HG02870 (cell line): ENCODE measurements at regions not wholly inside any gene's neighbourhood (a gene's known extent, or its start where the extent isn't known, plus 50 kb on each side); places are given as distances from the start of the nearest gene placed in this dataset.
"Not testable (repeated sequence)": the region's sequence is repeated elsewhere in the genome, so short reads cannot be mapped to it uniquely, and the experiment has no call there.

Experiments
- ATAC-seq: cut with Tn5 transposase; IDR thresholded peaks from one replicate; pipeline ENCODE4 v1.9.1; 2021; ENCODE audit warnings: mild to moderate bottlenecking, moderate library complexity; ENCODE audit not compliant: unreplicated experiment

DNA sequence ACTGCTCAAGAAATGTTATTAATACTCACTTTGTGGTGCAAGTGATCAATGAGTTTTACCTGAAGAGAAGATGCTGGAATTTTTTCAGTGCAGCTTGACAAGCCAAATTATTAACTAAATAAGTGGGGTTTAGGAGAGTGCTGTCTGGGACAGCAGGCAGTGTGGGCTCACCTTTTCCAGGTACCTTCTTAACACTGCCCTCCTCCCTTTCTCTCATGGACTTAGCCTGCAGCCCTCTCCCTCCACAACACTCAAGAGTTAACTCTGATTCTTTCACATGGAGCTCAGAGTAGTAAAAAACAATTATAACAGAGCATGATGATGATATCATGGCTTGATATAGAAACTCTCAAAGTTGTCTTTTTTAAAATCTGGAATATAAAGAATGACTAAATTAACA, 404.8 kb upstream of the SLC30A5 start:
- ATAC-seq = no peak

DNA sequence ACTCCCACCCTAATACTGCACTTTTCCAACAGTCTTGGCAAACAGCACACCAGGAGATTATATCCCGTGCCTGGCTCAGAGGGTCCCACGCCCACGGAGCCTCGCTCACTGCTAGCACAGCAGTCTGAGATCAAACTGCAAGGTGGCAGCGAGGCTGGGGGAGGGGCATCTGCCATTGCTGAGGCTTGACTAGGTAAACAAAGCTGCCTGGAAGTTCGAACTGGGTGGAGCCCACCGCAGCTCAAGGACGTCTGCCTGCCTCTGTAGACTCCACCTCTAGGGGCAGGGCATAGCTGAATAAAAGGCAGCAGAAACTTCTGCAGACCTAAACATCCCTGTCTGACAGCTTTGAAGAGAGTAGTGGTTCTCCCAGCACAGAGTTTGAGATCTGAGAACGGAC, 401.9 kb upstream of the SLC30A5 start:
- not testable (repeated sequence) for ATAC-seq

GRCh38 chr5:68698025-68698940, 395.5 kb upstream of the SLC30A5 start:
- ATAC-seq = no peak

DNA sequence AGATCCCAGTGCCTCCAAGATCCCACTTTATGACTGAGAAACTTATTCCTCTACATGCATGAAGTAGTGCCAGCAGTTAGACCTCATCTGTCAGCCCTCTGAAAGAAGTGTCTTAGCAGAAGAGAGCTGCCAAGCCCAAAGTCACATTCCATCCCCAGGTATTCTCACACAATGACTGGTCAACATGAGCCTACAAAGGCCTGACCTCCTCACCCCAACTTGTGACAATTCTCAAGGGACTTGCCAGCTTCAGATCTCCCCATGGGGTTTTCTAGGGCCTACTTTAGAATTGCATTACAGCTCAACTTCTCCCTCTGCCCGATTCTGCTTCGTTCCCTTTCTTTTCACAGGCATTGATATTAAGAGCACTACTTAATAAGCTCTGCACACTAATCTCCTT, 393.8 kb upstream of the SLC30A5 start:
- no peak for ATAC-seq

DNA sequence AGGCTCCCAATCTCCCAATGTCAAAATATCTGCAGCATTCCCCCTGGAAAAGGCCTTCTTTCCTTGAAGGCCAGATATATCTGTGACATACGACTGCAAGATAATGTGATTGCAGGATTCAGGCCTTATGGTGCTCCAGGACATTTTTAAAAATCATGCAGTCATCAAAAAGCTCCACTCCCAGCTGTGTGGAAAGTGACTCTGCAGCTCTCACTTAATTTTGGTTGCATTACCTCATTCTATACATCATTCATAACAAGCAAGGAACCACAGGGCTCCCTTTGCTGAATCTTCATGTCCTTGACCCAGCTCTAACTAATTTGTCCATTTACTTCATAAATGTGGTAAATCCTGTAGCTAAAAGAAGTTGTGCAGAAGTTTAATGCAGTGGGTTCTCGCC, 386.2 kb upstream of the SLC30A5 start:
- ATAC-seq = no peak

- no peak for ATAC-seq
Measured at GRCh38 chr5:68708156-68708841, 385.5 kb upstream of the SLC30A5 start.

GRCh38 chr5:68708842-68709170, 385.0 kb upstream of the SLC30A5 start:
- ATAC-seq = no peak

DNA sequence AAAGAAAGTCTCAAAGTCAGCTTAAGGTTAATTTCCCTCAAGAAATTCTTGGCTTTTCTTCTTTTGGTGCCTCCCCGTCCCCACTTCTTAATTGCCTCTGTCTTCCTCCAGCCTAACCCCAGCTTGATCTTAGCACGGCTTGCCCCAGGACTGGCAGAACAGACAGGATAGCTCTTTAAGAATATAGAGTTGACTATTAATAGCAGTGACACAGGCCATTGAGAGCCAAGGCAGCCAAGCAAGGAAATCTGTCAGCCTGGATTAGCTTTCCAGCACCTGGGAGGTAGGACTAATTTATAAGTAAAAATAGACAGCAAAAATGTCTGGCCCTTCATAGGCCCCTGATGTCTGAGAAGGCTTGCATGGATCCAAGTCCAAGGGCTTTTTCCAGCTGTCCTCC, 384.6 kb upstream of the SLC30A5 start:
- ATAC-seq = no peak

DNA sequence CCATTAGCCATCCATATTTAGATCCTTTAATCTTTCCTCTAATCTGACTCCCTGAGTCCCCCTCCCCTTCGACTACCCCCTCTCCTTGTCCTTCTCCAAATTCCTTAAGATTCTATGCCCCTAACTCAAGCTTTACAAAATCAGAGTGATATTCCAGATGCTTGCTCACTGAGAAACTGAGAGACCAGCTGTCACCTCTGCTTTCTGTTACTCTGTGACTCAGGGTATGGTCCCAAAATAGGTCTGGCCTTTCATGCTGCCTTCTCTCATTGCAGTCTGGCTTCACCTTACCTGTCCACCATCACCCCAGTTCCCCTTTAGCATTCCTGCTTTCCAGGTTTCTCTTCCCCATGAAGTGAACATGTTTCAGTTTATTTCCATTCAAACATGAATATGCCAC, 383.3 kb upstream of the SLC30A5 start:
- peak; percentile 36 for ATAC-seq

GRCh38 chr5:68711293-68712200, 382.3 kb upstream of the SLC30A5 start:
- ATAC-seq = peak; percentile 92

- ATAC-seq = no peak
Measured at GRCh38 chr5:68714810-68715209, 379.0 kb upstream of the SLC30A5 start.

GRCh38 chr5:68720884-68721610, 372.8 kb upstream of the SLC30A5 start:
- no peak for ATAC-seq

DNA sequence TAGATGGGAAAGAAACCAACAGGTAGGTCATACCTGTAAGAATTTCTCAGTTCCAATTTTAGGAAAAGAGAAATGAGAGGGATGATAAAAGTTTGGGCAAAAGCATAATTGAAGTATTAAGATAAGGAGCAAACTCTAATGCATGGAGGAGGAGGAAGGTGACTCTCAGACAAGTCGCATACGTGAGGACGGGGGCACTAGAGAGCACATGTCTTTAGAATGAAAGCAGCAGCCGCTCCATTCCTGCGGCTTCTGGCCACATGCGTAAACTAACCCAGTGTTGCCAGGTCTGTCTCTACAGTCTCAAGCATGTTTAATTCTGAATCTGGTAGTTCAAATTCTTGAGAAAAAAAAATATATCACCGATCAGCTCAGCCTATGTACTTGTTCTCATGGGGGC, 371.5 kb upstream of the SLC30A5 start:
- no peak for ATAC-seq

GRCh38 chr5:68725905-68726683, 367.7 kb upstream of the SLC30A5 start:
- ATAC-seq = no peak

- ATAC-seq = no peak
Measured at GRCh38 chr5:68727931-68728330, 365.9 kb upstream of the SLC30A5 start.

GRCh38 chr5:68729678-68730077, 364.1 kb upstream of the SLC30A5 start:
- no peak for ATAC-seq

GRCh38 chr5:68730220-68730978, 363.4 kb upstream of the SLC30A5 start:
- ATAC-seq = no peak

DNA sequence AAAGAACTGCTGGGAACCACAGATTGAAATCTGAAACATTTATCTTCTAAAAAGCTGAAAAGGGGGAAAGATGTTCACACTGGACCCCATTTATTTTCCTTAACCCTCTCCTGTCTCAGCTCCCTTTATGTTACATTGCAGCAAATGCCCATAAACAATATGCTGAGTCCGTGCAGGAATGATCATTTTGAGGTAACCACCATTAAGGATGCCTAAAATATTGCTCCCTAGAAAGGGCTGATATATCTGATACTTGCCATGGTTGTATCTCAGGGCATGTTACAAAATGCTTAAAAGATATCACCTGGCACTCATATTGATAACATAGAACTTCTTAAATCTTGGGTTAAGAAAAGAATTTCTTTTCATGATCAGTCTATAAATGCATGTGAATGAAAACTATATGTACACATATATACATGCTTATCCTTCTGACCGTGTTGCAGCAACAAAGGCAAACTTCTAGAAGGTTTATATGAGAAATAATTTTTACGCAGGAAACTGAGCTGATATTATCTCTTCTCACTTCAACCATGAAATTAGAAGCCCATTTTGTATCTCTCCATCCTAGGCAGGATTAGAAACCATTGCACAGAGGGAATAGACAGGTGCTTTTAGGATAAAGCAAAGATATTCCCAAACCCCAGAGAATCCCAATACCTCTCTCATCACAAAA, 362.7 kb upstream of the SLC30A5 start:
- no peak for ATAC-seq

DNA sequence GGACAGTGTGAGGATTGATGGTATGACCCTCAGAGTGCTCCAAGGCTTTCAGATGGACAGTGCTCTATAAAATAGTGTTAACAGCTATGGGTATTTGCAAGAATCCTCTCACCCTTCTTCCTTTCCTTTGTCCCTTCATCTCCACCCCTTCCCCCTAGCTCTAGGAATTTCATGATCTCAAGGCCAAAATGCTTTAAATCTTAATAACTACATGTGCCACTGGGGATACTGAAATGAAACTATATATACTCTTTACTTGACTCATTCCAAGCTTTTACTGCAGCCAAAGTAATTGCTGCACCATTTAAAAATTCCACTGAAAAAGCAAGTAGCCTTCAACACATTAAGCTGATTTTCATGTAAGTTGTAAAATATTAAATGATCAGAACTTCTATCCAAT, 361.6 kb upstream of the SLC30A5 start:
- no peak for ATAC-seq
